H9 (cell line): ENCODE measurements at regions not wholly inside any gene's neighbourhood (a gene's known extent, or its start where the extent isn't known, plus 50 kb on each side); places are given as distances from the start of the nearest gene placed in this dataset.

Source experiments
- DNase-seq: peaks from one replicate; pipeline ENCODE4 v3.0.0-alpha.2; 2017
- H2AFZ ChIP-seq: one replicate; pipeline ENCODE4 v1.6.1; 2013; ENCODE audit warnings: mild to moderate bottlenecking, low read length, control low read depth, moderate library complexity
- H2AK5ac ChIP-seq: 2 replicates; pipeline ENCODE4 v1.6.1; 2013; ENCODE audit warnings: low read length, control low read depth, mixed read lengths; ENCODE audit not compliant: insufficient read length
- H2BK120ac ChIP-seq: one replicate; pipeline ENCODE4 v1.6.1; 2013; ENCODE audit warnings: low read depth, mild to moderate bottlenecking, low read length, control low read depth, inconsistent platforms; ENCODE audit not compliant: poor library complexity, severe bottlenecking
- H2BK12ac ChIP-seq: 2 replicates; pipeline ENCODE4 v1.6.1; 2013; ENCODE audit warnings: low read length, control low read depth, mixed read lengths, low read depth; ENCODE audit not compliant: insufficient read length
- H2BK15ac ChIP-seq: 2 replicates; pipeline ENCODE4 v1.6.1; 2013; ENCODE audit warnings: low read depth, low read length, control low read depth
- H2BK20ac ChIP-seq: one replicate; pipeline ENCODE4 v1.6.1; 2013; ENCODE audit warnings: low read depth, mild to moderate bottlenecking, low read length, control low read depth, inconsistent platforms; ENCODE audit not compliant: poor library complexity, severe bottlenecking
- H2BK5ac ChIP-seq: 2 replicates; pipeline ENCODE4 v1.6.1; 2013; ENCODE audit warnings: low read length, control low read depth, mixed read lengths; ENCODE audit not compliant: insufficient read length
- H3K14ac ChIP-seq: 2 replicates; pipeline ENCODE4 v1.6.1; 2013; ENCODE audit warnings: low read length, control low read depth; ENCODE audit not compliant: insufficient read depth
- H3K18ac ChIP-seq: 2 replicates; pipeline ENCODE4 v1.6.1; 2013; ENCODE audit warnings: low read depth, mild to moderate bottlenecking, mixed read lengths, low read length, control low read depth; ENCODE audit not compliant: insufficient read length
- H3K23ac ChIP-seq: 2 replicates; pipeline ENCODE4 v1.6.1; 2013; ENCODE audit warnings: low read length, control low read depth, mixed read lengths, low read depth; ENCODE audit not compliant: insufficient read length
- H3K23me2 ChIP-seq: 2 replicates; pipeline ENCODE4 v1.6.1; 2013; ENCODE audit warnings: low read depth, mild to moderate bottlenecking, mixed read lengths, low read length, control low read depth; ENCODE audit not compliant: insufficient read length, poor library complexity, severe bottlenecking
- H3K27ac ChIP-seq: 2 replicates; pipeline ENCODE4 v1.5.1; 2013; ENCODE audit warnings: low read length, control low read depth, mixed read lengths, low read depth; ENCODE audit not compliant: insufficient read length
- H3K27me3 ChIP-seq: 2 replicates; pipeline ENCODE4 v1.6.1; 2013; ENCODE audit warnings: low read length, control low read depth, inconsistent platforms; ENCODE audit not compliant: insufficient read depth
- H3K4ac ChIP-seq: 2 replicates; pipeline ENCODE4 v1.6.1; 2013; ENCODE audit warnings: low read depth, mild to moderate bottlenecking, control low read depth, inconsistent platforms, low read length, moderate library complexity
- H3K4me1 ChIP-seq: 2 replicates; pipeline ENCODE4 v1.6.1; 2013; ENCODE audit warnings: low read length, control low read depth, inconsistent platforms; ENCODE audit not compliant: insufficient read depth
- H3K4me2 ChIP-seq: 2 replicates; pipeline ENCODE4 v1.6.1; 2013; ENCODE audit warnings: low read length, control low read depth, mixed read lengths; ENCODE audit not compliant: insufficient read length, insufficient read depth
- H3K56ac ChIP-seq: 2 replicates; pipeline ENCODE4 v1.6.1; 2013; ENCODE audit warnings: low read depth, mild to moderate bottlenecking, mixed read lengths, low read length, control low read depth; ENCODE audit not compliant: insufficient read length
- H3K79me1 ChIP-seq: 2 replicates; pipeline ENCODE4 v1.6.1; 2013; ENCODE audit warnings: low read depth, mild to moderate bottlenecking, moderate library complexity, low read length, control low read depth, inconsistent platforms; ENCODE audit not compliant: insufficient read depth, poor library complexity, severe bottlenecking
- H3K79me2 ChIP-seq: 2 replicates; pipeline ENCODE4 v1.6.1; 2013; ENCODE audit warnings: low read length, control low read depth, inconsistent platforms; ENCODE audit not compliant: insufficient read depth
- H3K9ac ChIP-seq: 2 replicates; pipeline ENCODE4 v1.6.1; 2013; ENCODE audit warnings: low read length, control low read depth, mixed read lengths; ENCODE audit not compliant: insufficient read length; ENCODE audit errors: extremely low read depth
- H3K9me3 ChIP-seq: one replicate; pipeline ENCODE4 v1.6.1; 2013; ENCODE audit warnings: low read depth, low read length, inconsistent platforms; ENCODE audit not compliant: control insufficient read depth
- H3T11ph ChIP-seq: one replicate; pipeline ENCODE4 v1.6.1; 2013; ENCODE audit warnings: mild to moderate bottlenecking, low read length, control low read depth, inconsistent platforms
- H4K20me1 ChIP-seq: one replicate; pipeline ENCODE4 v1.6.1; 2013; ENCODE audit not compliant: control insufficient read depth, insufficient read length, insufficient read depth
- H4K5ac ChIP-seq: 2 replicates; pipeline ENCODE4 v1.6.1; 2013; ENCODE audit warnings: low read depth, mild to moderate bottlenecking, mixed read lengths, low read length, control low read depth; ENCODE audit not compliant: insufficient read length
- H4K8ac ChIP-seq: replicated peaks from 2 replicates; pipeline ENCODE4 v1.6.1; 2013; ENCODE audit warnings: low read length, control low read depth, mixed read lengths, low read depth; ENCODE audit not compliant: insufficient read length
- H4K91ac ChIP-seq: 2 replicates; pipeline ENCODE4 v1.6.1; 2013; ENCODE audit warnings: low read depth, mild to moderate bottlenecking, moderate library complexity, mixed read lengths, low read length, control low read depth; ENCODE audit not compliant: insufficient read length
- H3K27ac Mint-ChIP-seq, 3 experiments: 2 replicates in 2 of 3; 3 replicates in 1 of 3; pipeline ENCODE4 v1.8.0; 2020 to 2021; ENCODE audit warnings: mixed read lengths in 3 of 3, mild to moderate bottlenecking in 1 of 3, moderate library complexity in 1 of 3
- H3K27me3 Mint-ChIP-seq: 2 replicates; pipeline ENCODE4 v1.8.0; 2021; ENCODE audit warnings: low read depth, mild to moderate bottlenecking, moderate library complexity, mixed read lengths
- H3K36me3 Mint-ChIP-seq, 3 experiments: 2 replicates in 2 of 3; 3 replicates in 1 of 3; pipeline ENCODE4 v1.8.0; 2020 to 2021; ENCODE audit warnings: low read depth in 3 of 3, mixed read lengths in 3 of 3; ENCODE audit not compliant: insufficient read depth in 1 of 3
- H3K4me1 Mint-ChIP-seq, 2 experiments: 2 replicates each; pipeline ENCODE4 v1.8.0; 2020; ENCODE audit warnings: mixed read lengths in 2 of 2
- H3K4me3 Mint-ChIP-seq, 2 experiments: 2 replicates in 1 of 2; 3 replicates in 1 of 2; pipeline ENCODE4 v1.8.0; 2020 to 2021; ENCODE audit warnings: mild to moderate bottlenecking in 2 of 2, mixed read lengths in 2 of 2, moderate library complexity in 1 of 2
- H3K9me3 Mint-ChIP-seq, 2 experiments: 2 replicates in 1 of 2; 3 replicates in 1 of 2; pipeline ENCODE4 v1.8.0; 2020; ENCODE audit warnings: mild to moderate bottlenecking in 2 of 2, mixed read lengths in 2 of 2, moderate library complexity in 1 of 2
- CTCF ChIP-seq: fragments of 200-600 bp; sonication (generic); conservative IDR thresholded peaks from 3 replicates; pipeline ENCODE4 v1.8.0; 2021; ENCODE audit warnings: antibody characterized with exemption, mild to moderate bottlenecking
- WGBS: extraction: QIAGEN DNeasy Blood & Tissue Kit; methylation state at CpG from one replicate; pipeline ENCODE4 v1.1.7; 2013; ENCODE audit warnings: missing lambda C conversion rate, low lambda C conversion rate, mixed read lengths; ENCODE audit not compliant: insufficient read length; ENCODE audit errors: extremely low coverage; 5-methylcytosine and 5-hydroxymethylcytosine counted together

GRCh38 chr13:40043764-40044163 is 388.3 kb downstream of the COG6 start:
- peaks cover 0 to 5% (median 0%) of the 10 kb centered on the region in 3 experiments; a peak in 1 of 7 replicates for H3K36me3 Mint-ChIP-seq
- no peak overlapping the region for H2AFZ ChIP-seq
- H3K27ac Mint-ChIP-seq, result no peak overlapping the region
- H3K27ac ChIP-seq, result no peak overlapping the region
- H3K27me3 Mint-ChIP-seq, result no peaks in the 10 kb centered on the region
- H3K9ac ChIP-seq, result no peak overlapping the region
- no peaks in the 10 kb centered on the region for H3K4me1 Mint-ChIP-seq
- no peaks in the 10 kb centered on the region for H3K9me3 ChIP-seq
- no peak overlapping the region for H3K18ac ChIP-seq
- H3K4me3 Mint-ChIP-seq, result no peak overlapping the region
- H3K9me3 Mint-ChIP-seq, result peaks cover 0 to 3% of the 10 kb centered on the region in 2 experiments; a peak in 2 of 5 replicates
- no peak overlapping the region for H2BK12ac ChIP-seq
- WGBS, result no CpG with 5 or more reads among the region's 3 CpGs
- H3K4me2 ChIP-seq, result no peak overlapping the region
- H3K79me2 ChIP-seq, result no peaks in the 10 kb centered on the region
- H4K91ac ChIP-seq, result no peak overlapping the region
- no peaks in the 10 kb centered on the region for H3K4me1 ChIP-seq
- H3K14ac ChIP-seq, result no peak overlapping the region
- no peak overlapping the region for H2BK5ac ChIP-seq
- no peak overlapping the region for H4K8ac ChIP-seq
- no peaks in the 10 kb centered on the region for H3K79me1 ChIP-seq
- no peaks in the 10 kb centered on the region for H3K23me2 ChIP-seq
- no peak overlapping the region for H4K5ac ChIP-seq
- no peak overlapping the region for H3T11ph ChIP-seq
- H3K23ac ChIP-seq, result no peak overlapping the region
- no peak overlapping the region for H2BK120ac ChIP-seq
- H2BK15ac ChIP-seq, result no peak overlapping the region
- TF ChIP-seq CTCF, result no peak
- DNase-seq, result no peak
- no peak overlapping the region for H3K4ac ChIP-seq
- H3K56ac ChIP-seq, result no peak overlapping the region
- H4K20me1 ChIP-seq, result no peaks in the 10 kb centered on the region
- no peaks in the 10 kb centered on the region for H3K27me3 ChIP-seq
- H2BK20ac ChIP-seq, result no peak overlapping the region
- no peak overlapping the region for H2AK5ac ChIP-seq
